HAP-1 (cell line): ENCODE measurements at regions not wholly inside any gene's neighbourhood (a gene's known extent, or its start where the extent isn't known, plus 50 kb on each side); places are given as distances from the start of the nearest gene placed in this dataset.

Source experiments
- DNase-seq, 2 experiments: peaks; one replicate each; pipeline ENCODE4 v3.0.0-alpha.2; 2016 to 2020; ENCODE audit warnings: low spot score in 2 of 2
- H3K27me3 ChIP-seq: fragments of 250-450 bp; sonication (Bioruptor Pico); 2 replicates; pipeline ENCODE4 v1.5.1; 2020; ENCODE audit warnings: low read depth, mild to moderate bottlenecking, moderate library complexity
- H3K36me3 ChIP-seq: fragments of 250-450 bp; sonication (Bioruptor Pico); replicated peaks from 2 replicates; pipeline ENCODE4 v1.5.1; 2020; ENCODE audit warnings: mild to moderate bottlenecking
- H3K4me1 ChIP-seq: fragments of 250-450 bp; sonication (Bioruptor Pico); 2 replicates; pipeline ENCODE4 v1.5.1; 2020; ENCODE audit warnings: mild to moderate bottlenecking
- H3K4me3 ChIP-seq: fragments of 250-450 bp; sonication (Bioruptor Pico); 2 replicates; pipeline ENCODE4 v1.5.1; 2020; ENCODE audit warnings: mild to moderate bottlenecking, moderate library complexity
- H3K9me3 ChIP-seq: fragments of 250-450 bp; sonication (Bioruptor Pico); 2 replicates; pipeline ENCODE4 v1.5.1; 2020; ENCODE audit warnings: mild to moderate bottlenecking, moderate library complexity
- in situ Hi-C: fragments of 300-500 bp; cut with MboI; formaldehyde crosslinking; loops from 3 replicates; pipeline ENCODE4 v1.14.3; 2020; ENCODE audit warnings: low sequenced_read_pairs, inconsistent platforms, mixed read lengths

DNA sequence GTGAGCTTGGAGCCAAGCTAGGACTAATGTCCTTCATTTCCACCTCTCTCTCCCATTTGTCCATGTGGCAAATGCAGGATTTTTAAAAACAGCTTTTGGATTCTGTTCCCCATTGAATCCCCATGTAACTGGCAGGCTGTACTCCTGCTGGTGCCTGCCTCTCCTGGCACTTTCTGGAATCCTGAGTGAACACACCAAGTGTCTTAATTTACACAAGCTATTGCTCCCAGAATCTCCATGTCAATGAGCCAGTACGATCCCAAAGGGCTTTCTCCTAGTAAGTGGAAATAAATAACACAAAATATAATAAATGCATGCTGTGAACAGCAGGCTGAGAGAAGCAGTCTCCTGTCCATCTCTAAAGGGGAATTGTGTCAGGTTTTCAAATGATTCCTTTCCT, 88.4 kb upstream of the WWC1 start:
- H3K4me3 ChIP-seq: no peak overlapping the region
- no peak for DNase-seq
- H3K36me3 ChIP-seq: no peaks in the 10 kb centered on the region
- H3K27me3 ChIP-seq: no peaks in the 10 kb centered on the region
- in situ Hi-C loops: no loop called here
- no peaks in the 10 kb centered on the region for H3K4me1 ChIP-seq
- H3K9me3 ChIP-seq: no peaks in the 10 kb centered on the region

DNA sequence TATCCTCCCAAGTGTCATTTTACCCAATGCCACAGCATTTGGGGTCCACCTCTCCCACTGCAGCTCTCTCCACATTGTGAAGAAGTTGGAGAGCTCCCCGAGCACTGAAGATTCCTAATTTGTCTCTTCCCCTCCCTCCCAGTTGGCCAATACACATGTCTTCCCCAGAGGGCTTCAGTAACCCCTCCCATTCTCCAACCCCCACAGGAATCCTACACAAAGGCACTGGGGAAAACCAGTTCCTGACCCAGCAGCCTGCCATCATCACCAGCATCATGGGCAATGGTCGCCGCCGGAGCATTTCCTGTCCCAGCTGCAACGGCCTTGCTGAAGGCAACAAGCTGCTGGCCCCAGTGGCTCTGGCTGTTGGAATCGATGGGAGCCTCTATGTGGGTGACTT, 87.3 kb upstream of the WWC1 start:
- Histone ChIP-seq H3K36me3 (no peaks in the 10 kb centered on the region), H3K4me1 (no peaks in the 10 kb centered on the region), H3K4me3 (no peak overlapping the region), H3K9me3 (no peaks in the 10 kb centered on the region), H3K27me3 (peaks cover 6% of the 10 kb centered on the region; the same call in 1 of the 2 replicates)
- in situ Hi-C loops: no loop called here
- DNase-seq: no peak

DNA sequence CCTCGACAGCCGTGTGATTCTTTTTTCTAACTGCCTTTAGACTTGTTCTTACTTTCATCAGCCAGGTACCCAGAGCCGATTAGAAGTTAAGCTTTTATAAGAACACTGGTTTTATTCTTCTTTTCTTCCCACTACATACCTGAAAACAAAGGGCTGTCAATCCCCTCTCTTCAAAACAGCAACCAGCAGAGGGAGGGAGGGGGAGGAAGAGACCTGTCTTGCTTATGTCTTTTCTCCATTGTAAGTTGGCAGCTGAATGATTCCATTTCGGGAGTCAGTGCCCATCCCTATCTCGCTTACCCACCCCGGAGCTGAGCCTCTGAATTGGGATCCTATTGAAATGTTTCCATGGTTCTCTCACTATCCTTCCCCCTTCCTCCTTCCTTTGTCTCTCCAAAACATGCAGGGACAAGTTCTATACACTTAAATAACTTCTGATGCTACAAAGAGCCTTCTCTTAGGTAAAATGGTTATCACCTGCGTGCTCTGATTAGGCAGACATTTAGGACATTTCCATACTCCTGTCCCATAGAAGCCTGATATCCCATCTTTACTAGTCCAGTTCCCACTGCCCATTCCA, 83.9 kb upstream of the WWC1 start:
- H3K4me3 ChIP-seq: no peak overlapping the region
- no peak for DNase-seq
- H3K36me3 ChIP-seq: no peaks in the 10 kb centered on the region
- no peaks in the 10 kb centered on the region for H3K9me3 ChIP-seq
- H3K4me1 ChIP-seq: no peaks in the 10 kb centered on the region
- in situ Hi-C loops: no loop called here
- peaks cover 6% of the 10 kb centered on the region; the same call in 1 of the 2 replicates for H3K27me3 ChIP-seq

DNA sequence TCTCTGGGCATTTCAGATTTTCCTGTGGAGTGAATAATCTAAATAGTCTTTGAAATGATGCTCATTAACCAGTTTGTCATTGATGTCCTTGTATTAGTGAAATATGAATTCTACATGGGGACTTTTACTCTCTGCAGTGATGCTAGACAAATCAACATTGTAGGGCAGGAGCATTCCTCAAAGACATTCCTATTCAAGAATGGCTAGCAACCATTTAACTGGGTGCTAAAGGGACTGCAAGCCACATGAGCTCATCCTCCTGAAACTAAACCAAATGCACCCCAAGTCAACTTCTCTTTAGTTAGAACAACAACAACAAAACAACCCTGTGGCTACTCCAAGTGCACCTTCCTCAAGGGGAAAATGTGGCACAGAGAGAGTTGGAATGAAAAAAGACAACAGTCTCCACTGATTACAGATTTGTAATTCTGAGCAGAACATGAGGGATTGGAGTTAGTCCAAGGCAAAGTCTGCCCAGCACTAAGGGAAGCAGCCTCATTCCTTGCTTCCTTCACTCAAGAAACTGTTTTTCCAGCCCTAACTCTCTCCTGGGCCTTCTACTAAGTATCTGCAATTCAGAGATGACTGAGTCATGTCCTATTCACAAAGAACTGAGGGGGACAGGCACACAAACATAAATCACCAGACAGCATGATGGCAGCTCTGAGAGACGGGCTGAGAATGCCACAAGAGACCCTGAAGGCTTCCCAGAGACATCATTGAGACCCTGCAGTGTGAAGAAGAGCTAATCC, 82.0 kb upstream of the WWC1 start:
- no peaks in the 10 kb centered on the region for H3K4me1 ChIP-seq
- H3K4me3 ChIP-seq: no peak overlapping the region
- in situ Hi-C loops: no loop called here
- H3K9me3 ChIP-seq: no peaks in the 10 kb centered on the region
- peaks cover 11% of the 10 kb centered on the region; the same call in 1 of the 2 replicates for H3K27me3 ChIP-seq
- H3K36me3 ChIP-seq: no peaks in the 10 kb centered on the region
- DNase-seq: no peak

DNA sequence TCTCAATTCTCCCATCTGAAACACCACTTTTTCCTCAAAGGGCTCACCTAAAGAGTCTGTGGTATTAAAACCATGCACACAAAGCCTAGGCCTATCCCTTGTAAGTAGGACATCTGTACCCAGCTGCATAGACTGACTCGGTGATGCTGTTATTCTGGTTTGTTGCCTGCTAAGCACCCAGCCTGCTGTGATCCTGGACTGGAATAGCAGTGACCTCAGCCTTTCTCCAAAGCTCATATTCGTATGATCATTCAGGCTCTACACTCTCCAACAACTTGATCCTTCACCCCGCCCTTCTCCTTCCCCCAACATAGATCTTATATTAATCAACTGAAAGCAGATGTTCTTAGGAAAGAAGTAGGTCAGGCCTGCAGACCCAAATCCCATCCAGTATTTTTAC, 81.4 kb upstream of the WWC1 start:
- in situ Hi-C loops: loop anchor here (10.0 kb wide), 1 partner anchor 485 kb away; no protein-coding TSS in a partner anchor

DNA sequence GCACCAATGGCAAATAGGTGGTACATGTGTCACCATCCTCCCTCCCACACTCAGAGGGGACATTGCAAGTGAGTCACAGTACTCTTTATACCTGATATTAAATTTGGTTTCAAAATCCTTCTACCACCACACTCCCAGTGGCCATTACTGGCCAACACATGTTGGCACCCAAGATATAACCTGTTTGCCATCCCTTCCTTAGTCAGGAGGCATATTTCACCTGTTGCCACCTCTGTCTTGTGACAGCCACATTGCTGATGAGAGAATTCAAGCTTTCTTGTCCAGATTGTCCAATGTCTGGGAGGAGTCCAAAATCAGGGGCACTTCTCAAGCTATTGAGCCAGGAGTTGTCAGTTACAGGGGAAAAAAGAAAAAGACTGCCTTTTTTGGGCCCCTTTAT, 80.2 kb upstream of the WWC1 start:
- Histone ChIP-seq H3K36me3 (no peaks in the 10 kb centered on the region), H3K9me3 (no peaks in the 10 kb centered on the region), H3K4me1 (no peaks in the 10 kb centered on the region), H3K4me3 (no peak overlapping the region), H3K27me3 (peaks cover 11% of the 10 kb centered on the region; the same call in 1 of the 2 replicates)
- in situ Hi-C loops: loop anchor here (10.0 kb wide), 1 partner anchor 486 kb away; no protein-coding TSS in a partner anchor
- DNase-seq: no peak

More for the DNA sequence above, 81.4 kb upstream of the WWC1 start:
- H3K9me3 ChIP-seq: no peaks in the 10 kb centered on the region
- H3K4me1 ChIP-seq: no peaks in the 10 kb centered on the region
- peaks cover 11% of the 10 kb centered on the region; the same call in 1 of the 2 replicates for H3K27me3 ChIP-seq
- no peaks in the 10 kb centered on the region for H3K36me3 ChIP-seq
- no peak for DNase-seq
- no peak overlapping the region for H3K4me3 ChIP-seq

DNA sequence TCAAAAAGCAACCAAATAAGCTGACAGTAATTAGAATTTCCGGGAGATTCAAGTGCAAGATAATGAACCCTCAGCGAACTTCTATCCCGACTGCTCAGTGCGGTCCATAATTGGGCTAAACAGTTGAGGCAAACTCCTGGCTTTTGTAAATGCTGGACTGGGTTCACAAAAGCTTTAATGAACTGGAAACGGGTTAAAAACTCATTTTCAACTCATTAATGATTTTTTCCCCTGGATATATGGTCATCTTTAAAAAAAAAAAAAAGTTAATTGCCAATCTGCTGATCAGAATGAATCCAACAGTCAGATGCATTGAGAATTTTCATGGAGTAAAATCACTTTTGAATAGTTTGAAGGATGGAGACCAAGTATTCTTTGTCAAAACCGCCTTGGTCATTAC, 79.5 kb upstream of the WWC1 start:
- Histone ChIP-seq H3K27me3 (peaks cover 11% of the 10 kb centered on the region; the same call in 1 of the 2 replicates), H3K9me3 (no peaks in the 10 kb centered on the region), H3K4me1 (no peaks in the 10 kb centered on the region), H3K36me3 (no peaks in the 10 kb centered on the region), H3K4me3 (no peak overlapping the region)
- DNase-seq: no peak
- in situ Hi-C loops: loop anchor here (10.0 kb wide), 1 partner anchor 487 kb away; no protein-coding TSS in a partner anchor

DNA sequence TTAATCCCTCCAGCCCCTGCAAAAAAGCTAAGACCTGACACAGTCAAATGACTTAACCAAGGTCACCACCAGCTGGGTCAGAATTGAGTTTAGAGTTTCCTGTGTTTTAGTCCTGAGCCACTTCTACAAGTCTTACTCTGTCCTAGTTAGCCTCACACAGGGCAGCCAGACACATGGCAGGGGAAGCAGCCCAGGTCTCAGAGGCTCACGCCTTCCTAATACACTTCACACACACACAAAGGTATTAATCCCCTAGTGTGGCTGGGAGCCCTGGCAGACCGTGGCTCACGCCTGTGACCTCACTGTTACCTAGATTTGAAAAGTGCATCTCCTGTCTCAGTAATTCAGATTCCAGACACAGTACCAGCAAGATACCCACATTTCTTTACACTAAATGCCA, 77.4 kb upstream of the WWC1 start:
- peaks cover 6% of the 10 kb centered on the region; the same call in 1 of the 2 replicates for H3K27me3 ChIP-seq
- no peaks in the 10 kb centered on the region for H3K9me3 ChIP-seq
- H3K36me3 ChIP-seq: no peaks in the 10 kb centered on the region
- DNase-seq: no peak
- no peak overlapping the region for H3K4me3 ChIP-seq
- in situ Hi-C loops: loop anchor here (10.0 kb wide), 1 partner anchor 489 kb away; no protein-coding TSS in a partner anchor
- H3K4me1 ChIP-seq: no peaks in the 10 kb centered on the region

DNA sequence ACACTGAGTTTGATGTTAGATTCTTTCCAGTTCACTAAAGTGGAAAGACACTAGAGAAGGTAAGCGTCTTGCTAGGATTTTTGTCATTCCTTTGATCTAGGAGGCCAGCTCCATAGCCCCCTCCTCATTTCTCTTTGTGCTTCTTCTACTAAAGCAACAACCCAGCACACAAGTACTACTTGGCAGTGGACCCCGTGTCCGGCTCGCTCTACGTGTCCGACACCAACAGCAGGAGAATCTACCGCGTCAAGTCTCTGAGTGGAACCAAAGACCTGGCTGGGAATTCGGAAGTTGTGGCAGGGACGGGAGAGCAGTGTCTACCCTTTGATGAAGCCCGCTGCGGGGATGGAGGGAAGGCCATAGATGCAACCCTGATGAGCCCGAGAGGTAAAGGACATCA, 76.6 kb upstream of the WWC1 start:
- no peaks in the 10 kb centered on the region for H3K4me1 ChIP-seq
- no peaks in the 10 kb centered on the region for H3K36me3 ChIP-seq
- no peak for DNase-seq
- H3K4me3 ChIP-seq: no peak overlapping the region
- H3K27me3 ChIP-seq: peaks cover 5% of the 10 kb centered on the region; the same call in 1 of the 2 replicates
- H3K9me3 ChIP-seq: no peaks in the 10 kb centered on the region
- in situ Hi-C loops: loop anchor here (5.0 to 10.0 kb wide), 2 partner anchors 98 to 490 kb away; no protein-coding TSS in a partner anchor

DNA sequence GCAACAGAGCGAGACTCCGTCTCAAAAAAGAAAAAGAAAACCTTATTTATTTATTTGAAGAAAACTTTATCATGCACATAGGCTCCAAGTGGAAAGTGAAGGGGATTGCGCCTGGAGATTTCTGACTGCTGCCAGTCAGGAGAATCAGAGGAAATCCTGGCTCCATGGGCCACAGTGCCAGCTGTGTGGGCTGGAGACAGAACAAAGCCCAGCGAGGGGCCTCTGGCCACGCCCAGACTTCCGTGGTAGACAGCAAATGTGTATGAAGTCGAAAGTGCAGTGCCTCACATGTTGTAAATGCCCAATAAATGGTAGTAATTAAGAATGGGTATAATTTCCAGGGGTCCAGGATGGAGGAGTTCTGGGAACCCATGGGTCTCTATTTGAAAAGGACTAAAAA, 75.8 kb upstream of the WWC1 start:
- Histone ChIP-seq H3K4me1 (no peaks in the 10 kb centered on the region), H3K36me3 (no peaks in the 10 kb centered on the region), H3K27me3 (peaks cover 7% of the 10 kb centered on the region; the same call in 1 of the 2 replicates), H3K9me3 (no peaks in the 10 kb centered on the region), H3K4me3 (no peak overlapping the region)
- DNase-seq: no peak
- in situ Hi-C loops: loop anchor here (5.0 to 10.0 kb wide), 2 partner anchors 98 to 491 kb away; no protein-coding TSS in a partner anchor

DNA sequence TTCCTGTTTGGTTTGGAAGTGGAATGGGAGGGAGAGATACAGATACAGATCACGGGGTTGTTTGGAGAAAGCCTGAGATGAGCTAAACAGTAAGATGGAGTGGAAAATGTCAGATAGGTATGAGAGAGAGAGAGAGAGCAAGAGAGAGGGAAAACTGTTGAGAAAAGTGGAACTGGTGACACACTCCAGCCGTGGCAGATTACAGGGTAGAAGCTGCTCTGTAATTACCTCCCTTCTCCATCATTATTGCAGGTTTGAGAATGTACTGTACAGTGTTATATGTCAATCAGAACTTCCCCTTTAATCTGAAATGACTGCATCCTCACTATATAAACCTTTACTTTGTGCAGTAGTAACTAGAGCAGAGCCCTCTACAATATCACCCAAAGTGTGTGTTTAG, 74.5 kb upstream of the WWC1 start:
- peaks cover 7% of the 10 kb centered on the region; the same call in 1 of the 2 replicates for H3K27me3 ChIP-seq
- H3K4me1 ChIP-seq: no peaks in the 10 kb centered on the region
- in situ Hi-C loops: loop anchor here (5.0 to 10.0 kb wide), 2 partner anchors 100 to 492 kb away; no protein-coding TSS in a partner anchor
- no peak overlapping the region for H3K4me3 ChIP-seq
- no peaks in the 10 kb centered on the region for H3K9me3 ChIP-seq
- no peak for DNase-seq
- H3K36me3 ChIP-seq: no peaks in the 10 kb centered on the region

DNA sequence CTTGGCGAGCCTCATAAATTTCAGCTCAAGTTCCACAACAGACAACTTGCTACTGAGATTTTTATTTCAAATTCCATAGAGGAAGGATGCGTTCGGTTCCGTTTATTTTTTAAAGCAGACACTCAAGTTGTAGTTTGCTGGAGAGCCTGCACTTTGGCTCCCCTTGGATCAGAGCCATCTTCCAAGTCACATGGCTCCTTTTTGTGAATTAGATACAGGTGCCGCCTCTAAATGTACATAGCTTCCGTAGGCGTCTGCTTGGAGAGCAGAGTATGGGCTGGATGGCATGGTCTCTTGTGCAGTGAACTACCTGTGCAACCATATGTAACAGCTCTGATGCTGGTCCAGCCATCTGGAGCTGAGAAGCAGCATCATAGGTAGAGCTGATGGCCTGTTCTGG, 73.9 kb upstream of the WWC1 start:
- no peak for DNase-seq

DNA sequence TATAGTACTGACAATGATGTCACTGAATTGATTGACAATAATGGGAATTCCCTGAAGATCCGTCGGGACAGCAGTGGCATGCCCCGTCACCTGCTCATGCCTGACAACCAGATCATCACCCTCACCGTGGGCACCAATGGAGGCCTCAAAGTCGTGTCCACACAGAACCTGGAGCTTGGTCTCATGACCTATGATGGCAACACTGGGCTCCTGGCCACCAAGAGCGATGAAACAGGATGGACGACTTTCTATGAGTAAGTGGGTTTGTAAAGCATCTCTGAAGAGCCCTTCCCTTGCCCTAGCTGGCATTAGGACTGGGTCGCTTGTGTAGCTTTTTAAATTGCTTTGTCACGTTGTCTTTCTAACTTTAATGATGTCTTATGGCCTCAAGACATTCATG, 72.7 kb upstream of the WWC1 start:
- no peak for DNase-seq
- no peaks in the 10 kb centered on the region for H3K4me1 ChIP-seq
- H3K9me3 ChIP-seq: no peaks in the 10 kb centered on the region
- H3K36me3 ChIP-seq: no peaks in the 10 kb centered on the region
- no peak overlapping the region for H3K4me3 ChIP-seq
- in situ Hi-C loops: loop anchor here (5.0 to 10.0 kb wide), 2 partner anchors 101 to 494 kb away; no protein-coding TSS in a partner anchor
- H3K27me3 ChIP-seq: peaks cover 8% of the 10 kb centered on the region

More for the DNA sequence above, 73.9 kb upstream of the WWC1 start:
- H3K4me3 ChIP-seq: no peak overlapping the region
- no peaks in the 10 kb centered on the region for H3K36me3 ChIP-seq
- peaks cover 11% of the 10 kb centered on the region for H3K27me3 ChIP-seq
- no peaks in the 10 kb centered on the region for H3K9me3 ChIP-seq
- no peaks in the 10 kb centered on the region for H3K4me1 ChIP-seq
- in situ Hi-C loops: loop anchor here (5.0 to 10.0 kb wide), 2 partner anchors 100 to 493 kb away; no protein-coding TSS in a partner anchor
